ENCODE measurements at regions not wholly inside any gene's neighbourhood (a gene's known extent, or its start where the extent isn't known, plus 50 kb on each side); places are given as distances from the start of the nearest gene placed in this dataset.

DNA sequence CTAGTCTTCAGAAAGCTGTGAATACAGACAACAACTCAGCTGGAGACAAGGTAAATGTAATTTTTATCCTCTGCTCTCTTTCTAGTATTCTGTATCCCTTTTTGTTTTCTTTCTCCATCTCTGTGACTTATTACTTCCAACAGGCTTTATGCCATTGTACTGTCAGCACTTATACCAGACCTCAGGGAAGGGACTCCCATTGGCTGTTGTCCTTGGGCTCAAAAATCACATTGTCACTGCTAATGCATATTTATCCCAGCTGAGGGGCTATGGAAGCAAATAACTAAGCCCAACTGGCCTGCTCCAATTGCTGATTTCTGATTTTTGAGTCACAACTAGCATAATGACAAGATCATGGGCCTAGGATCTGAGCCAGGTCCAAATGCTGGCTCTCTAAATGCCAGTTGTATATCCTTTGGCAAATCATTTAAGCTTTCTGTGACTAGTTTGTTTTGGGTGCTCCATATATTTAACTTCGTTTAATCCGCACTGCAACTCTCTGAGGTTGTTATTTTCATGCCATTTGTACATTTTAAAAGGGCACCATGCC is 395.1 kb upstream of the GNPDA2 start:
- in situ Hi-C loops (cut with MboI; ENCODE audit: low pct_ligation_motif_present in 1 of 4, low pct_unique_long_range_greater_than_20kb in 1 of 4, low sequenced_read_pairs in 3 of 4) (no loop called here), intact Hi-C loops (cut with DNase I; ENCODE audit: low total_unique reads) (no loop called here)
- WGBS, 2 donors (ENCODE audit: low coverage in 1 of 2) = 66 to 83% methylated on average over 2 of the region's 2 CpGs
- Histone ChIP-seq H3K36me3 (no peaks in the 10 kb centered on the region), H3K4me1 (no peaks in the 10 kb centered on the region), H3K27me3 (no peaks in the 10 kb centered on the region), H3K27ac (no peak overlapping the region), H3K4me3 (no peak overlapping the region), H3K9me3 (no peaks in the 10 kb centered on the region)
- TF ChIP-seq, protein P1, sequence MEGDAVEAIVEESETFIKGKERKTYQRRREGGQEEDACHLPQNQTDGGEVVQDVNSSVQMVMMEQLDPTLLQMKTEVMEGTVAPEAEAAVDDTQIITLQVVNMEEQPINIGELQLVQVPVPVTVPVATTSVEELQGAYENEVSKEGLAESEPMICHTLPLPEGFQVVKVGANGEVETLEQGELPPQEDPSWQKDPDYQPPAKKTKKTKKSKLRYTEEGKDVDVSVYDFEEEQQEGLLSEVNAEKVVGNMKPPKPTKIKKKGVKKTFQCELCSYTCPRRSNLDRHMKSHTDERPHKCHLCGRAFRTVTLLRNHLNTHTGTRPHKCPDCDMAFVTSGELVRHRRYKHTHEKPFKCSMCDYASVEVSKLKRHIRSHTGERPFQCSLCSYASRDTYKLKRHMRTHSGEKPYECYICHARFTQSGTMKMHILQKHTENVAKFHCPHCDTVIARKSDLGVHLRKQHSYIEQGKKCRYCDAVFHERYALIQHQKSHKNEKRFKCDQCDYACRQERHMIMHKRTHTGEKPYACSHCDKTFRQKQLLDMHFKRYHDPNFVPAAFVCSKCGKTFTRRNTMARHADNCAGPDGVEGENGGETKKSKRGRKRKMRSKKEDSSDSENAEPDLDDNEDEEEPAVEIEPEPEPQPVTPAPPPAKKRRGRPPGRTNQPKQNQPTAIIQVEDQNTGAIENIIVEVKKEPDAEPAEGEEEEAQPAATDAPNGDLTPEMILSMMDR (IDR thresholded peaks at IDR 0.05) = no peak
- TF ChIP-seq EP300 (IDR thresholded peaks at IDR 0.05; ENCODE audit: low read depth) (no peak), POLR2AphosphoS5 (IDR thresholded peaks at IDR 0.05) (no peak), POLR2A (IDR thresholded peaks at IDR 0.05) (no peak)
- no peak for DNase-seq

DNA sequence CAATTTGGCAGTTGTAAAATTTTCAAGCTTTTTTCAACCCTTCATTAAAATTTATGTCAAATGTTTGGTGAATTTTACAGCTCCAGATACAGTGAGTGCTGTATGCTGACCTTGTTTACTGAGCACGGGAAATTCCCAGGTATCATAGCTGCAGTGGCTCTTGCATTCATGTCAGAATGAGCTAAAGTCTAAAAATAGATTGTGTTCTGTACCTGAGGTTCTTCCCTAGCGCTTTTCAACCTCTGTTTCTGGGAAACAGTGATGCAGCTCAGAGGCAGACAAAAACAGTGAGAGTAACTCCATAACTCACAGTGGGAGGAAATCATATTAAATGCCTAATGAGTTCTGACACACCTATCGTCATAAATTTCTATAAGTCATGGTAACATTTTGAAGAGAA is 393.8 kb upstream of the GNPDA2 start:
- Histone ChIP-seq H3K27me3 (no peaks in the 10 kb centered on the region), H3K36me3 (no peaks in the 10 kb centered on the region), H3K27ac (no peak overlapping the region), H3K4me3 (no peak overlapping the region), H3K9me3 (no peaks in the 10 kb centered on the region), H3K4me1 (no peaks in the 10 kb centered on the region)
- TF ChIP-seq POLR2A (IDR thresholded peaks at IDR 0.05) (no peak), EP300 (IDR thresholded peaks at IDR 0.05; ENCODE audit: low read depth) (no peak), POLR2AphosphoS5 (IDR thresholded peaks at IDR 0.05) (no peak)
- TF ChIP-seq, protein P1 (IDR thresholded peaks at IDR 0.05) = no peak
- in situ Hi-C loops (cut with MboI; ENCODE audit: low pct_ligation_motif_present in 1 of 4, low pct_unique_long_range_greater_than_20kb in 1 of 4, low sequenced_read_pairs in 3 of 4) (no loop called here), intact Hi-C loops (cut with DNase I; ENCODE audit: low total_unique reads) (no loop called here)
- WGBS, 2 donors (ENCODE audit: low coverage in 1 of 2) = 45 to 58% methylated on average over 3 of the region's 3 CpGs
- no peak for DNase-seq

DNA sequence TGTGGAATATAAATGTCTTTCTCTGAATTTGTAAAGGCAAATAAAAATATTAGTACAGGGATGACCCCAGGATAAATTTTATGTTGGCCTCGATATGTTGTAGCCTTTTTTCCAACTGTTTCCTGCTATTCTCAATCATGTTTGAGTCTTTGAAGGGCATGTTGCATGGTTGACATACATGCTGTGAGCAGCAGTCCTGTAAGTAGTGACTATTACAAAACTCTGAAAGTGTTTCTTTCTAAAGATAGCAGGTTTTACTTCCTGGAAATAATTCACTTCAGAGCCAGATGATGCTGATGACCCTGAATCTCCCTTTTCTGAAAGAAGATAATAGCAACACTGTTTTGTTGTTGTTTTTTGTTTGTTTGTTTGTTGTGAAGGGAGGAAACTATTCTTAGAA is 393.0 kb upstream of the GNPDA2 start:
- Histone ChIP-seq H3K4me3 (no peak overlapping the region), H3K27me3 (no peaks in the 10 kb centered on the region), H3K4me1 (no peaks in the 10 kb centered on the region), H3K27ac (no peak overlapping the region), H3K36me3 (no peaks in the 10 kb centered on the region), H3K9me3 (no peaks in the 10 kb centered on the region)
- 36 to 56% methylated on average over 1 of the region's 1 CpG for WGBS, 2 donors (ENCODE audit: low coverage in 1 of 2)
- DNase-seq = no peak
- in situ Hi-C loops (cut with MboI; ENCODE audit: low pct_ligation_motif_present in 1 of 4, low pct_unique_long_range_greater_than_20kb in 1 of 4, low sequenced_read_pairs in 3 of 4) = no loop called here
- intact Hi-C loops (cut with DNase I; ENCODE audit: low total_unique reads) = no loop called here
- no peak for TF ChIP-seq EP300 (IDR thresholded peaks at IDR 0.05; ENCODE audit: low read depth)
- TF ChIP-seq POLR2A (IDR thresholded peaks at IDR 0.05) = no peak
- no peak for TF ChIP-seq POLR2AphosphoS5 (IDR thresholded peaks at IDR 0.05)
- TF ChIP-seq, protein P1 (IDR thresholded peaks at IDR 0.05) = no peak

DNA sequence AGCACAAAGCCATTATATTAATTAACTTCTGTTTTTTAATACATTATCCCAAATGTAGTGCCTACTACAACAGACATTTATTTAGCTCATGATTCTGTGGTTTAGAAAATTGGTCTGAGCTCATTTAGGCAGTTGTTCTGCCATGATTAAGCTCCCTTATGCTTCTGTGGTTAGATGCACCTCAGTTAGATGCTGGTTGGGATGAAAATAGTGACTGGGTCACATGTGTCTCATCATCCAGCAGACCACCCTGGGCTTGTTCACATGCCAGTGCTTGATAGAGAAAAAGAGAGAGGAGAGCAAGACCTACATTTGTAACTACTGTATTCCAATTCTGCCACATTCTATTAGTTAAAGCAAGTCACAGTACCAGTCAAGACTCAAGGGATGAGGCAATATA is 376.4 kb upstream of the GNPDA2 start:
- no peaks in the 10 kb centered on the region for H3K4me1 ChIP-seq
- intact Hi-C loops (cut with DNase I; ENCODE audit: low total_unique reads) (no loop called here), in situ Hi-C loops (cut with MboI; ENCODE audit: low pct_ligation_motif_present in 1 of 4, low pct_unique_long_range_greater_than_20kb in 1 of 4, low sequenced_read_pairs in 3 of 4) (no loop called here)
- no peaks in the 10 kb centered on the region for H3K36me3 ChIP-seq
- H3K27me3 ChIP-seq = no peaks in the 10 kb centered on the region
- H3K4me3 ChIP-seq = no peak overlapping the region
- no peak for TF ChIP-seq POLR2AphosphoS5 (IDR thresholded peaks at IDR 0.05)
- TF ChIP-seq, protein P1 (IDR thresholded peaks at IDR 0.05) = no peak
- no peak for TF ChIP-seq EP300 (IDR thresholded peaks at IDR 0.05; ENCODE audit: low read depth)
- DNase-seq = no peak
- peaks cover 0 to 5% of the 10 kb centered on the region in 2 donors for H3K9me3 ChIP-seq
- H3K27ac ChIP-seq = no peak overlapping the region
